IMR-90 (cell line): ENCODE measurements at regions not wholly inside any gene's neighbourhood (a gene's known extent, or its start where the extent isn't known, plus 50 kb on each side); places are given as distances from the start of the nearest gene placed in this dataset.

ENCODE experiments used
- MAFK ChIP-seq: IDR thresholded peaks from 2 replicates; pipeline ENCODE4 v1.6.1; 2012; ENCODE audit warnings: low read depth, low read length, improper control_type of control experiment
- MAZ ChIP-seq: IDR thresholded peaks from 2 replicates; pipeline ENCODE4 v1.6.1; 2012; ENCODE audit warnings: low read depth, mild to moderate bottlenecking, low read length, improper control_type of control experiment, moderate library complexity, borderline replicate concordance
- MXI1 ChIP-seq: IDR thresholded peaks from 2 replicates; pipeline ENCODE4 v1.6.1; 2012; ENCODE audit warnings: low read depth, mild to moderate bottlenecking, low read length, moderate library complexity, borderline replicate concordance
- POLR2A ChIP-seq: IDR thresholded peaks from 2 replicates; pipeline ENCODE4 v1.6.1; 2012; ENCODE audit warnings: mild to moderate bottlenecking, low read depth, low read length
- TF ChIP-seq, protein P1 (sequence below): conservative IDR thresholded peaks from 2 replicates; pipeline ENCODE4 v1.5.1; 2012; ENCODE audit warnings: mild to moderate bottlenecking, low read depth, low read length, improper control_type of control experiment

DNA sequence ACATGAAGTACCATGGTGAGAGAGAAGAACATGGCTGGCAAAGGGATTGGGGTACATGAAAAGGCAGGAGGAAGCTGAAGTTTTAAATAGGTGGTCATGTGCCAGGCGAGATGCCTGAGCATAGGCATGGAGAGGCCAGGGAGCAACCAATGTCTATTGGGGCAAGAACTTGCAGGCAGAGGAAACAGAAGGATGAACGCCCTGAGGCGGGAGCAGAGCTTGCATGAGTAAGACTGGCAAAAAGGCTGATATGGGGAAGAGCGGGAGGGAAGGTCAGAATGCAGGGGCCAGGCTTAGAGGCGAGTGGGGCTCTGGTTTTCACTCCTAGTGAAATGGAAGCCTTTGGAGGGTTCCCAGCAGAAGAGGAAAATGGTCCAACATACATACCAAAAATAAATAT lies 52.5 kb upstream of the VSTM5 start:
- TF ChIP-seq MXI1 (no peak), MAFK (no peak), MAZ (no peak), POLR2A (no peak)
- TF ChIP-seq, protein P1, sequence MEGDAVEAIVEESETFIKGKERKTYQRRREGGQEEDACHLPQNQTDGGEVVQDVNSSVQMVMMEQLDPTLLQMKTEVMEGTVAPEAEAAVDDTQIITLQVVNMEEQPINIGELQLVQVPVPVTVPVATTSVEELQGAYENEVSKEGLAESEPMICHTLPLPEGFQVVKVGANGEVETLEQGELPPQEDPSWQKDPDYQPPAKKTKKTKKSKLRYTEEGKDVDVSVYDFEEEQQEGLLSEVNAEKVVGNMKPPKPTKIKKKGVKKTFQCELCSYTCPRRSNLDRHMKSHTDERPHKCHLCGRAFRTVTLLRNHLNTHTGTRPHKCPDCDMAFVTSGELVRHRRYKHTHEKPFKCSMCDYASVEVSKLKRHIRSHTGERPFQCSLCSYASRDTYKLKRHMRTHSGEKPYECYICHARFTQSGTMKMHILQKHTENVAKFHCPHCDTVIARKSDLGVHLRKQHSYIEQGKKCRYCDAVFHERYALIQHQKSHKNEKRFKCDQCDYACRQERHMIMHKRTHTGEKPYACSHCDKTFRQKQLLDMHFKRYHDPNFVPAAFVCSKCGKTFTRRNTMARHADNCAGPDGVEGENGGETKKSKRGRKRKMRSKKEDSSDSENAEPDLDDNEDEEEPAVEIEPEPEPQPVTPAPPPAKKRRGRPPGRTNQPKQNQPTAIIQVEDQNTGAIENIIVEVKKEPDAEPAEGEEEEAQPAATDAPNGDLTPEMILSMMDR: no peak
